Left cardiac atrium (tissue), 4 donors: ENCODE measurements at regions not wholly inside any gene's neighbourhood (a gene's known extent, or its start where the extent isn't known, plus 50 kb on each side); places are given as distances from the start of the nearest gene placed in this dataset.
A peak's percentile ranks its signal among the peaks of the same experiment; 100 is the strongest.

Experiments
- ATAC-seq, 2 donors: fragments of 200-7000 bp; cut with Tn5 transposase; one replicate each; pipeline ENCODE4 v1.9.1; 2020; ENCODE audit warnings: mild to moderate bottlenecking in 2 of 2, moderate library complexity in 2 of 2
- DNase-seq: peaks from one replicate; pipeline ENCODE4 v3.0.0-alpha.2; 2020
- intact Hi-C, 2 donors: fragments of 100-400 bp; cut with DNase I; formaldehyde crosslinking; loops; one replicate each; pipeline versions ENCODE4 v1.14.1 to v1.15.1; 2022 to 2023
- donor health status: DM: no; HTN: yes; CAD: no.
- donor health status: DM: no; HTN: yes; CAD: no; lungs with severe emphysema.
- donor health status: DM: yes; HTN: yes; CAD: no.
- donor health status: Dilated cardiomyopathy.

DNA sequence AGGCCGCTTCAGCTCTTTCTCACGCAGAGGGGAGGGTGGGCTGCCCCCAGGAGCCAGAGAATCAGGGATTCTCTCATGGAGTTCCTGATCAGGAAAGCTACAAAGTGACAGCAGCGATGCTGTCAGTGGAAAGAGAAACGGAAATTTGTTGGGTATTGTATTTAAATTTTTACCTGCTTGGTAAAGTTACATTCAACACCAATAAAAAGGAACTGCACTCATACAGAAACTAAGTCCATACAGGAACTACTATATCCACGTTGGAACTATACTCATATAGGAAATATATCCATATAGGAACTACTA lies 325.5 kb upstream of the IRX4 start:
- no peak for DNase-seq
- ATAC-seq, result no peak
- intact Hi-C loops, result no loop called here

GRCh38 chr5:2207416-2208238 lies 324.9 kb upstream of the IRX4 start:
- ATAC-seq (peak in 1 of 2 donors; percentile 25), DNase-seq (no peak)
- intact Hi-C loops, result no loop called here

DNA sequence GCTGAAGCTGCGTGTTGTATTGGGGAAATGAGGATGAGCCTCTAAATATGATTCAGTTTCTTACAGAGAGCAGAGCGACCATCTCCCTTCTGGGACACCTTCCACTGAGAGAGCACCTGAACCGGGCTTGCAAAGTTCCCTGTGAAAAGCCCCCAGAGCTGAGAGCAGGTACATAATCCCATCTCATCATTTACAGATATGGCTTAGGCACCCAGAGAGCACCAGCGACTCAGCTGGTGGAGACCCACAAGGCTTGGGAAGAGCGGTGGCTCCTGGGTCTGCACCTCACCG lies 324.3 kb upstream of the IRX4 start:
- intact Hi-C loops, result no loop called here
- no peak for DNase-seq
- no peak for ATAC-seq

DNA sequence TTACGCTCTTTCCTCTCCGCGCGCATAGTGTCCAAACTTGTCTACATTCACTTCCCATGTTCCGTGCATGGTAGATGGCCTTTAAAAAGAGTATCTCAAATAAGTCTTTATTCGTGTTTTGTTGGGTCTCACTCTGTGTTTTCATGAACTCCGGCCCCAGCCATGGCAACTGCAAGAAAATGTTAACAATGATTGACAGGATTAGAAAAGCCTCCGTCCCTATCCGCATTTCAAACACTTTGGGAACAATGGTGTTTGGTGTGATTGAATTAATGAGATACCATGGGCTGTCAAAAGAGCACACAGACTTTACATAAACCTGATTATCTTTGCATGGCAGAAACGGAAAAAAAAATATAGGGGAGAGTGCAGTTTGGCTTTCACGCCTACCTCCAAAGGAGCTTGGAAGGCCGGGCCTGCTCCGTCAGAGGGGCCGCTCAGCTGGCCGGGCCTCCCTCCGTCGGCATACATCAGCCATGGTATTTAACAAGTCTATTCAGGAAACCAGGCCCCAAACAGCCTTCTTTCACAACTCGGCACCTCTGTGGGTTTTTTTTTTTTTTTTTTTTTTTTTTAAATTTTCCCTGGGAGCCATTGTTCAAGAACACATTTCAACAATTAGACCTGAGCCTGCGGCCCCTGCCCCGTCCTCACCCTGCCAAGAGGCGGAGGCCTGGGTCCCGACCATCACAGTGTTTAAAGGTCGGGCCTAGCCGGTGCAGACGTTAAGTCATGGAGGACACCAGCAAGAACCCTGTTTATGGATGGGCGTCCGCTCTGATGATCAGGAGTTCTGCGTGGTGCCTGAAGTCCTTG lies 323.8 kb upstream of the IRX4 start:
- intact Hi-C loops, result no loop called here
- no peak for DNase-seq
- no peak for ATAC-seq

GRCh38 chr5:2205596-2206226 lies 323.0 kb upstream of the IRX4 start:
- ATAC-seq, result no peak
- intact Hi-C loops, result no loop called here

GRCh38 chr5:2205185-2205585 lies 322.5 kb upstream of the IRX4 start:
- intact Hi-C loops, result no loop called here

More at GRCh38 chr5:2205596-2206226, 323.0 kb upstream of the IRX4 start:
- DNase-seq, result no peak

DNA sequence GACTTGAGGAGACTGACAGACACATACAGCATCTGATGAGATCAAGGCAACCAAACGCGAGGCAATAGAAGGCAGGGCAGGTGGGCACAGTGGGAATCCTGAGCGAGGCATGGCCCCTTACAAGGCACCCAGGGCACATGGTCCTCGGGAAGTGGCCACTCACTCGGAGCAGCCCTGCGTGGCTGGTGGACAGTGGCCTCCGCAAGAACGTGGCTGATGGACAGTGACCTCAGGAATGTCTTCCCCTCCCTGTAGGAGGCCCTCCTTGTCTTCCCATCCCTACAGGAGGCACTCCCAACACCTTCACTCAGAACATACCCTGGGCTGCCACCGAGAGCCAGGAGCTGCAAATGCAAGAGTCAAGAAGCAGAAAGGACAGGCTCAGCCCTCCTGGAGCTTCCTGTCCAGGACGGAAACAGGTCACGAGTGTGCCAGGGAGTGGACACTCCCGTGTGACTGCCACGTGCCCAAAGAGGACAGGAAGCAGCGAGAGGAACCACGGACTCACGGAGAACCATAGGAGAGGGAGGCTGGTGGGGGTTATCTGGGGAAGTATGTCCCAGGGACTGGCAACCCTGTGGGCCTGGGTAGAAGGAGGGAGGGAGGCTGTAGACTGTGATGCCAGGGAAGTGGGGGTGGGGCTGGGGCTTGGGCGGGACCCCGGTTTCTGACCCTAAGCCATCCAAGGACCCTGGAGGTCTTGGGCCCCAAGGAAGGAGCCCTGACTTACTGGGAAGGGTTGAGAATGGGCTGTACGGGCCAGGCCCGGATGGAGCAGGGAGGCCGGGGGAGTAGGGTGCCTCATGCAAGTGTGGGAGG lies 321.9 kb upstream of the IRX4 start:
- DNase-seq, result no peak
- ATAC-seq, result no peak
- intact Hi-C loops, result no loop called here

More at GRCh38 chr5:2205185-2205585, 322.5 kb upstream of the IRX4 start:
- ATAC-seq, result no peak
- no peak for DNase-seq

- no peak for ATAC-seq
- intact Hi-C loops, result no loop called here
- DNase-seq, result no peak
Observed at GRCh38 chr5:2203774-2204173, 321.0 kb upstream of the IRX4 start.

DNA sequence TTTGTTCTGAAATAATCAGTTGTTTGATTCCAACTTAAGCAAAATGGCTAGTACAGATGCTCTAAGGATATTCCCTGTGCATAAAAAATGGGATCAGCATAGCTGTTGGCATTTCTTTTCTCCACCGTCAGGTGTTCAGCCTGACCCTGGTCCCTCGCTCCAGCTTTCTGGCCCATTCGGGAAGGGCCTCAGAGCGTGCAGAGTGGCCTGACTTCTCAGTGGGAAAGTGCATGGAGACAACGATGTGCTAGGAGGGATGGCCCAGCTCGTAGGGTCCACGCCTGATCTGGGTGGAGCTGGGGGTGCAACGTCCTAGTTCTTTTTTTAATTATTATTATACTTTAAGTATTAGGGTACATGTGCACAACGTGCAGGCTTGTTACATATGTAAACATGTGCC lies 319.1 kb upstream of the IRX4 start:
- no peak for DNase-seq
- intact Hi-C loops, result no loop called here
- no peak for ATAC-seq

- ATAC-seq (no peak), DNase-seq (no peak)
- intact Hi-C loops, result no loop called here
Observed at GRCh38 chr5:2201421-2201820, 318.7 kb upstream of the IRX4 start.

- DNase-seq, result no peak
- no peak for ATAC-seq
- intact Hi-C loops, result no loop called here
Observed at GRCh38 chr5:2201011-2201410, 318.3 kb upstream of the IRX4 start.

GRCh38 chr5:2200261-2200950 lies 317.7 kb upstream of the IRX4 start:
- no peak for ATAC-seq
- no peak for DNase-seq
- intact Hi-C loops, result no loop called here

GRCh38 chr5:2199697-2200096 lies 317.0 kb upstream of the IRX4 start:
- intact Hi-C loops, result no loop called here
- ATAC-seq, result no peak
- no peak for DNase-seq

GRCh38 chr5:2196989-2197619 lies 314.4 kb upstream of the IRX4 start:
- intact Hi-C loops, result no loop called here
- no peak for ATAC-seq
- no peak for DNase-seq

- DNase-seq, result no peak
- intact Hi-C loops, result no loop called here
- no peak for ATAC-seq
Observed at GRCh38 chr5:2196416-2196815, 313.7 kb upstream of the IRX4 start.

DNA sequence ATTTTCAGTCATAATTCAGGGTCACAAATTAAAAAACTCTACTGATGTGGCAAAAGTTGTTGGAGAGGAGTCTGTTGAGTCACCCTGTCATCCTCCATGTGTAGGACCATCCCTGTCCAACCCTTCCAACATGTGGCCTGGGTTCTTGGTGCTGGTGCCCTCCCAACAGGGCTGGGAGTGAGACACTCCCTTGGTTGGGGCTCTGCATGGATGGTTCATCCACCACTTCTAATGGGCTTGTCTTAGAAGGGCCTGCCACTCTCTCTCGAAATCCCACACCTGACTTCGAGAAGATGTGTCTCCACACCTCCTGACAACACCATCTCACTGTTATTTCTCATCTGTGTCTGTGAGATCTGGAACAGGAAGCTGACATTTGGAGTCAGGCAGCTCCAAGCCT lies 312.2 kb upstream of the IRX4 start:
- DNase-seq (no peak), ATAC-seq (no peak)
- intact Hi-C loops, result no loop called here

DNA sequence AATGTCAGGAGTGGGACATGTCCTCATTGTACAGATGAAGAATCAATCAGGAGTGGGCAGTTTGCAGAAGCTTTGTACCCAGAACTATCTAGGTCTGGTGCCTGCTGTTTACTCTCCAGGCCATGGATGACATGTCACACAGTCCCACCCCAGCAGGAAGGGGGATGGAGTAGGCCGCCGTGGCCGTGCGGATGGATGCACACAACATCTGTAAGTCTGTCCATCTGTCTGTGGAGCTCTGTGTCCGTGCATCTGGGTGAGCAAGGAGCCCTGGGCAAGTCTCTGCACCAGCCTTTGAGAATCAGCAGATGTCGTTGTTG lies 311.5 kb upstream of the IRX4 start:
- no peak for DNase-seq
- no peak for ATAC-seq
- intact Hi-C loops, result no loop called here

GRCh38 chr5:2193542-2194235 lies 311.0 kb upstream of the IRX4 start:
- no peak for ATAC-seq
- intact Hi-C loops, result no loop called here
- DNase-seq, result no peak
